Posterior vena cava (tissue), 2 donors: ENCODE measurements at regions not wholly inside any gene's neighbourhood (a gene's known extent, or its start where the extent isn't known, plus 50 kb on each side); places are given as distances from the start of the nearest gene placed in this dataset.
"Not testable (repeated sequence)": the region's sequence is repeated elsewhere in the genome, so short reads cannot be mapped to it uniquely, and the experiment has no call there.

ENCODE experiments used
- DNase-seq: peaks from one replicate; pipeline ENCODE4 v3.0.0-alpha.2; 2020; ENCODE audit warnings: low spot score
- intact Hi-C, 2 donors: fragments of 100-400 bp; cut with DNase I; formaldehyde crosslinking; loops; one replicate each; pipeline versions ENCODE4 v1.14.1 to v1.14.2; 2022 to 2023
- donor health status: DM: yes; HTN: yes; CAD: no.
- donor health status: DM: yes; HTN: yes; CAD: no.

DNA sequence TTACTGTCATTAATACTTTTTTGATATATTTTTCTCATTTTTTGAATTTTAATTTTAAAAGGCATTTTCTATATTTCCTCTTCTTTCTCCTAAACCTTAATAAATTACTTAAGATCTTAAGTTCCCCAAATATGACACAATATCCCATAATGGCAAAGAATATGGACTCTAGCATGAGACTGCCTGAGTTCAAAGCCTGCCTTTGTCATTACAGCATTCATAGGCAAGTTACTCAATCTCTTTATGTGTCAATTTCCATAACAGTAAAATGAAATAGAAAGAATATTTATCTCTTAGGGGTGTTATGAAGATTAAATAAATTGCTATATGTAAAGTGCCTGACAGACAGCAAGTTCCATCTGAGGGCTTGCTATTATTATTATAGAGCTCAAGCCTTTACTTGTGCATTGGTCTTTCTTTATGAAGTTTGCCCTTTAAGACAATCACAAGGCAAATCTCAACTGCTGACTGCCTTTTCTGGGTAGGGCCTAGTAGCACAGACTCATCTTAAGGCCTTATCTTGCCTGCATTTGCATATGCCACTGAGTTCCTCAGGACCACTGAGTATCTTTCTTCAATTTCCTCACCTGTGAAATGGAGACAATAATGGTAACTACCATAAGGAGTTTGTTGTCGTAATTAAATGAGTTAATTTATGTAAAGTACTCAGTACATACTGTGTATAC lies 231.0 kb downstream of the NRIP1 start:
- intact Hi-C loops: no loop called here
- no peak for DNase-seq

DNA sequence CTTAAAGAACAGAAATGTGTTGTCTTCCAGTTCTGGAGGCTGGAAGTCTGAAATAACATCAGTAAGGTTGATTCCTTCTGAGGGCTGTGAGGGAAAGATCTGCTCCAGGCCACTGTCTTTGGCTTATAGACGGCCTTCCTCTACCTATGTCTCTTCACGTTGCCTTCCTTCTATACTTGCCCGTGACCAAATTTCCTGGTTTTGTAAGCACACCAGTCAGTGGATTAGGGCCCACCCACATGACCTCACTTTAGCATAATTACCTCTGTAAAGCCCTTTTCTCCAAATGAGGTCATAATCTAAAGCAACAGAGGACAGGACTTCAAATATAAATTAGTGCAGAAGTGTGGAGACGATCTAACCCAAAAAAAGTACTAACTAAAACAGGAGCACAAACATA lies 231.6 kb downstream of the NRIP1 start:
- DNase-seq: no peak
- intact Hi-C loops: no loop called here

DNA sequence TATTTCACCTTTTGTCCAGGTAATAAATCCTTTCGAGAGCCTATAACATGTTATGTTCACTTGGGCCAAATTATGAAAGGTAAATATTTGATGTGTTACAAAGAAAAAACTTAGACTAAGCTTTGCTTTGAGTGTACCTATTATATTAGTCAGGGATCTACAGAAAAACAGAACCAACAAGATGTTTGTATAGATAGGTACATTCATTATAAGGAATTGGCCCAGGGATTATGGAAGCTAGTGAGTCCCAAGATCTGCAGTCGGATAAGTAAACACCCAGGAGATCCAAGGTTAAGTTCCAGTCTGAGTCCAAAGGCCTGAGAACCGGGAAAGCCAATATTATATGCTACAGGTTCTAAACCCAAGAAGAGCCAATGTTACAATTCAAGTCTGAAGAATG lies 234.5 kb downstream of the NRIP1 start:
- intact Hi-C loops: no loop called here
- no peak for DNase-seq

DNA sequence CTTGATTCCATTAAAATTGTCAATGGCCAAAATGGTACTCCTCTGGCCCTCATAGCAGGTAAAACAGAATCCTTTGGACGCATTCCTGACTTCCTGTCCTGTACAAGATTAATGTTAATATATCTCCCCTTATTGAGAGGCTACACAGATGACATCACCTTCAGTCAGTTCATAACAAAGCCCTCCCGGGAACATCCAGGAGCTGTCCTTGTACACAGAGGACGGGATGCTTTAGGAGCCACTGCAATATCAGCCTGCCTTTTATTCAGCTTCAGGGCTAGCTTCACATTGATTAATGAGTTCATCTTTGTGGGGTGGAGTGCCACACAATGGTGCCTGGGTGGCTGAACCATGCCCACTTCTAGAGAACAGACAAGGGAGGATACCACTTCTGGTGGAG lies 235.1 kb downstream of the NRIP1 start:
- intact Hi-C loops: no loop called here
- no peak for DNase-seq

DNA sequence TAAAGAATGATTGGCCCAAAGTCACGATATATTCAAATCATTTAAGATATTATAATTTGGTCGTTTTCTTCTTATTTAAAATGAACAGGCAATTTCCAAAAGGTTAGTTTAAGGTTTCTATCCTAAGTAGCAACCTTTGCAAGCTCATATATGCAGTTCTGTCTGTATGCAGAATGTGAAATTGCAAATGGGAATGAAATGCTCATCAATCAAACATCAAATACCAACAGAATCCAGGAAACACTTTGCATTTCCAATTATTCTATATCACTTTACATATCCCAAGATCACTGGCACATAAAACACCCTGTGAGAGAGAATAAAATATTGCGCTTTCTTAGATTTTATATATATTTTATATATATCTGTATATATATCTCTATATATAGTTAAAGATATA lies 237.3 kb downstream of the NRIP1 start:
- intact Hi-C loops: no loop called here

DNA sequence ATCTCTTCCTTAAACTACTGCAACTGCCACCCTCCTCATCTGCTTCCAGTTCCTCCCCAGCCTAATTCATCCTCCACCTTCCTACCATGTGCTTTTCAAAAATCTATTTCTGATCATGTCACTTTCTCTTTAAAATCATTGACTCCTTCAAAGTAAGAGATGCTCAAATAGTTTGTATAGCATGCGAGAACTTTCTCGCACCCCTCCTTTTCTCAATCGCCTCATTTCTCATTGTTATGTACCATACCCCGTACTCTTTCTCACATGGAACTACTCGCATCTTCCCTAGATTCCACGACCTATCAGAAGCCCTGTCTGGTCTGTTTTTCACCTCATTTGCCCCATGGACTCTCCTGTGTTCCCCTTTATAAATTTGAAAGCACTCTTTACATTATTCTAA lies 238.2 kb downstream of the NRIP1 start:
- no peak for DNase-seq
- intact Hi-C loops: no loop called here

More for the DNA sequence above, 237.3 kb downstream of the NRIP1 start:
- no peak for DNase-seq

DNA sequence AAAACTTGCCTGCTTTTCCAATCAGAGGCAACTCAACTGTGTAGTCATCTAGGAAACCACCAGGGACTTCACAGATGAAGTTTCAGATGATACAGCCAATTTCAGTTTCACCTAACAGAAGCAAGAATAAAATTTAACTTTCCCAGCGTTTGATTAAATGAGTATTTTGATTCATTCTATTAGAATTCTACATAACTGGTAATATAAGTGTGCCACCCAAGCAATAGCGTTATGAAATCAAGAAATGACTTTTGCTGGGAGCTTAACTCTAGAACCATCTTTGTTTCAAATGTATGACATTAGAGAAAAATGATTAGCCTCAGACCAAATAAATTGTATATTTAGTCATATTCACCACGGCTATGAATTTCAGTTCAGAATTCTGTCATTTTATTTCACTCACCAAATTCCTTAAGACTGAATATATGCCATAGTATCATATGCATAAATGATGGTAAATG lies 239.3 kb downstream of the NRIP1 start:
- no peak for DNase-seq
- intact Hi-C loops: no loop called here

DNA sequence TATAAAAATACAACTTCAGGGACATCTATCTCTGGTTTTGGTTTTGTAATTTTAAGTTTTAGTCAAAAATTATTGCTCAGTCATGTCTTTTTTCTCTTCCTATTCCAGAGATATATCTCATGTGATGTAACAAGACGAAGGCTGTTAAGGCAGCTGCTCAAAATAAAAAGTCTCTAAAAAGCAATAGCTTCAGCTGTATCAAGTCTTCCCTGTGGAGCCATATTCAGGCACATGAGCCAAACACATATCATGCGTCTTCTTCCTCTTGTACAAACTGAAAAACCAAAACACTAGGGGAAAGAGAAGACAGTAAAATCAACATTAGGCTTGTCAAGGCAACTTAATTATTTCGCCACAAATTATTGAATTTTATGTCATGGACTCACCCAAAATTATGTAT lies 240.7 kb downstream of the NRIP1 start:
- DNase-seq: no peak
- intact Hi-C loops: no loop called here

DNA sequence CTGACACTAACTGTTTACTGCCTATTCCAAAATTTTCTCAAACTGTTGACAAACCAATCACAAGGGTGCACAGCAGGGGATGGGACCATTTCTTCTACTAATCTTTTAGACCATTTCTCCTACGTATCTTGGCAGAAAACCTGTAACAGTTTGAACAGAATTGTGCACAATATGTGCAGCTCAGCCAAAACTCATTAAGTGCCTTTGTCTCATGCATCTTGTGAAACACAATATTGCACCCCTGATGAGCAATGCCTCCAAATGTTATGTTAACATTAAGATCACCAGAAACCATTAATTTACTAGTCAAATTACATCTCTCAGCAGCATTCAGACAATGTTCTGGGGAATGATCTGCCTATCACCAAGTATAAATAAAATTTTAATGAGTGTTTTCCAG lies 247.5 kb downstream of the NRIP1 start:
- intact Hi-C loops: no loop called here
- DNase-seq: no peak

DNA sequence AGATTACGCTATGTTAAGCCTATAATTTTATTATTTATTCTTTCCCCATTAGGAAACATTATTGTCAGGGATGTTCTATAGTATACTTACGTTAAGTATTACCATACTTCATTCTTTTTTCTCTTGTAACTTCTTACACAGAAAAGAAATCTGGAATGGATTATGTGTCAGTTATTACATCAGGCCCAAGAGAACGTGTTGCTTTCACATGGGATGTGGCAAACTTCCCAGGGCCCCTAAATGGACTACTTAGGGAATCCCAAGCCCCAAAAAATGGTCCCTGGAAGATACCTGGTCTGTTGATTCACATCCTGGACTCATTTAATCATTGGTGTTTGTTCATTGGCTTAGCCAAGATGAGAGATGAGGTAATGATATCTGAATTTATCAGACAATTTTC lies 249.8 kb downstream of the NRIP1 start:
- intact Hi-C loops: no loop called here
- no peak for DNase-seq

DNA sequence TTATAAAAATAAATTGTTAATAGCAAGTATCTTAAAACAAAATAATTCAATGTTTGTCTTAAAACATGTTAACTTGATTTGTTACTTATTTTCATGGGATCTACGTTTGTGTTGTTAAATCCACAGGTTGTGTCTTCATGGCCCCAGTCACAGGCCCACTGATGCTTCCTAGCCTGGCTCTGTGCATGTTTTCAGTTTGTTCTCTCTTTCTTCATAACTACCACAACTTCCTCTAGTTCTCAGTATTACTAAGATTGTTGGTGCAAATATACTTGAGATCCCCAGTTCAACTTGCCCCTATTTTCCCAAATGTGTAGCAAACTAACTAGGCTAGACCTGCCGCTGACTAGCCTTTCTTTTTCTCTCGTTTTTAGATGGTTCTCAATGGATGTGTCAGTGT lies 250.5 kb downstream of the NRIP1 start:
- DNase-seq: no peak
- intact Hi-C loops: no loop called here

DNA sequence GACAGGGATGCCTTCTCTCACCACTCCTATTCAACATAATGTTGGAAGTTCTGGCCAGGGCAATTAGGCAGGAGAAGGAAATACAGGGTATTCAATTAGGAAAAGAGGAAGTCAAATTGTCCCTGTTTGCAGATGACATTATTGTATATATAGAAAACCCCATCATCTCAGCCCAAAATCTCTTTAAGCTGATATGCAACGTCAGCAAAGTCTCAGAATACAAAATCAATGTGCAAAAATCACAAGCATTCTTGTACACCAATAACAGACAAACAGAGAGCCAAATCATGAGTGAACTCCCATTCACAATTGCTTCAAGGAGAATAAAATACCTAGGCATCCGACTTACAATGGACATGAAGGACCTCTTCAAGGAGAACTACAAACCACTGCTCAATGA lies 258.1 kb upstream of the SAMSN1 start:
- DNase-seq, intact Hi-C loops: not testable (repeated sequence)

DNA sequence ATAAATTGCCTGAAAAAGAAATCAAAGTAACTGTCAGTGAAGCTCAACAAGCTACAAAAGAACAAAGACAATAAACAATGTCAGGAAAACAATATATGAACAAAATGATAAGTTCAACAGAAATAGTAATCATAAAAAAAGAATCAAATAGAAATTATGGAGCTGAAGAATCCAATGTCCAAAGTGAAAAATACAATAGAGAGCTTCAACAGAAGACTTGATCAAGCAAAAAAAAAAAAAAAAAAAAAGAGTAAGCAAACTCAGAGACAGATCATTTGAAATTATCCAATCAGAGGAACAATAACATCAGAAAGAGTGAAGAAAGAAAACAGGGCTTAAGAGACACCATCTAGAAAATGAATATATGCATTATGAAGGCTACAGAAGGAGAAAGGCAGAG lies 251.4 kb upstream of the SAMSN1 start:
- no peak for DNase-seq
- intact Hi-C loops: no loop called here

DNA sequence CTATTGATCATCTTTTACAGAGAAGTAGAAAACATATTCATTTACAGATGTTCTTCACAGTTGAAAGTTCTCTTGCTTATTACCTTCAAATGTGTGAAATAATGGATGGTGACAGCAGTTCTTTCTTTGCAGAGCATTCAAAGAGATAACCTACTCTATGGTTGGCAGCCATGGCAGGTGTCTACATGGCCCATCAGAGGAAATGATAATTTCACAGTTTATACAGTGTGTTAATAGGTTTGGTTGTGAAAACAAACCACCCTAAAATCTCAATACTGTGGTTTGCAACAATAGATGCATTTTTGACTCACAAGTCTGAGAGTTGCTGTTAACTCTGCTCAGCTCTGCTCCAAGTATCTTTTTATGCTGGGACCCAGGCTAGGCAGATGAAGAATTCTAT lies 241.2 kb upstream of the SAMSN1 start:
- intact Hi-C loops: no loop called here
- DNase-seq: no peak

DNA sequence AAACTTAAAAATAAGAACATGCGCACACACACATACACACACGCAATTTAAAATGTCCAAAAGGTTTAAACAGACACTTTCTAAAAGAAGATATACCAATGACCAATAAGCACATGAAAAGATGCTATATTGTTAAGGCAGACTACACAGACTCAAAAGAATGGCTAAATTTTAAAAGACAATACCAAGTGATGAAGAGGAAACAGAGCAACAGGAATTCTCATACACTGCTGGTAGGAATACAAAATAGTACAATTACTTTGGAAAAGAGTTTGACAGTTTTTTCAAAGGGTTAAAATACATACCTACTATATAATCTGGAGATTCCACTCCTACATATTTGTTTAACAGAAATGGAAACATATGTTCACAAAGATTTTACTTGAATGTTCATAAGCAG lies 239.6 kb upstream of the SAMSN1 start:
- intact Hi-C loops: no loop called here
- no peak for DNase-seq

DNA sequence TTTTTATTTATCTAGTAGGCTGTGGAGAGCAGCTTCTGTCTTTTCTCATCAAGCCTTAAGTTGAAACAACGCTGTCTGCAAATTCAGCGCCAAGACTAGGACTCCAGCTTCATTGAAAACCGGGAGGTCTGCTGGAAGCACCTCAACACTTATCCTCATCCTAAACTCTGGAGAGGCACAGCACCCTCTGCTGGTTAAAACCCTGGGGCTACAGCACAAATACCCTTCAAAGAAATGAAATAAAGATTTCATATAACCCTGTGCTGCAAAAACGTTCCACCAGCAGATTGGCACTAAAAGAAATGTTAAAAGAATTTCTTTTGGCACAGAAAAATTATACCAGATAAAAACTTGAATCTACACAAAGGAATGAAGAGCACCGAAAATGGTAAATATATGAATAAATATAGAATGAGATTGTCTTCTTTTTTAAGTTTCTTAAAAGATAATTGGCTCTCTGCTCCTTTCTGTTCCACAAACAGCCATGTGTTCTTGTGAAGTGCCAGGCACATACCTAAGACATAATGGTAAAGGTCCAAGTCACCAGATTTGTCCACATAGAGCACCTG lies 227.7 kb upstream of the SAMSN1 start:
- intact Hi-C loops: no loop called here
- peak; percentile 74 for DNase-seq

DNA sequence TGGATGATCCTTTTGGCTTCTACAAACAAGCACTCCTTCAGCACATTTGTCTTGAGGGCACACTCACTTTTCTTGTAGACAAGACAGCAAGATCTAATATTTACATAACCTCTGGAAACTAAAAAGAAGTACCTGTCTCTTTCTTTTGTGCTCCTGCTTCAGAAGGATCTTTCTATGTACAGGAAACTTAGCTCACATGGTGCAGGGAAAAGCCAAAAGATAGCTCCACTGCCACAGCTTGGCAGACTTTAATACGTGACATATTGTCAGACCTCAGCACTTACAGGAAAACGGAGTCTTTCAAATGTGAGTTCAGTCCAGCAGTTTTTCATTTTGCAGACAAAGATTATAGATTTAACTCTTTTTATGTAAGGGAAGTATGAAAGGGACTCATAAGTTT lies 225.5 kb upstream of the SAMSN1 start:
- intact Hi-C loops: no loop called here
- no peak for DNase-seq

DNA sequence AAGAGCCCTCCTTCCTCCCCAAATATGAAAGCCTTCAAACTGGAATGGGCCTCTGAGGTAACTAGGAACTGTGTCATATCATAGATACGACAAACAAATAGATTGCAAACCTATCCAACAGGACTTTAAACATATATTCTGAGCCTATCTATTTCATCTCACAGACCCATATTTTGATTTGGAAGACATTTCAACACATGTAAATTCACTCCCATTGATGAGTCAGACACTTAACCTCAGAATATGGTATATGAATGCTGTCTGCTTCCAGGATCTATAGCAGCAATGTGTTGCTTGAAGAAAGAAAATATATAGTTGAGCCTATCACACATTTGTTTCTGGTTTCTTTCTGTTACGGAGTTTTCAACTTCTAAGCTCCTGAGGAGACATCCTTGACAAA lies 221.9 kb upstream of the SAMSN1 start:
- intact Hi-C loops: no loop called here
- DNase-seq: no peak

DNA sequence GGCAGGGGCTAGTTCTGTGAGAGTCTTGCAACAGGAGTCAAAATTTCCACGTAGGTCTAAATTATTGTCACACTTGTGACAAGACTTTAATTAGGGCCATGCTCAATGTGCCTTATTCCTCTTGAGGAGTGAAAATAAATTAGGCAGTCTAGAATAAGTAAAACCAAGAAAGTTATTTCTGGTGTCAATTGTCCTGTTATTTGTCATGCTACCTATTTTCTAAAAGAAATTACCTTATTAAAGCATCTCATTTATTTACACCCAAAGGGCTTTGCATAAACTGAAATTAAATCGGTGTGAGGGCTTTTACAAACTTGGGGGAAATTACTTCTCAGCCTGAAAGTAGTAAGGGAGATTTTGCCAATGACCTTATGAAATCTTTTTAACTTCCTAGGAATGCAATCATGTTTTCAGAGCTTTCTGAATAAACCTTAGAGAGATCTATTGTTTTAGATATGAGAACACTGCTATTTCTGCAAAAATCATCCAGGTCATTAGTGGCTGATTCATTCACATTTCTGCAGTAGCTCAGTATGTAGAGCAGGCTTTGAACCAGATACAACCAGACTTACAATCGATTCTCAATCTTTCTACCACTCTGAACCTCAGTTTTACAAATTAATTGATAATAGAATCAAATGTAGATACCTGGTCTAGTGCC lies 221.2 kb upstream of the SAMSN1 start:
- intact Hi-C loops: no loop called here
- no peak for DNase-seq

DNA sequence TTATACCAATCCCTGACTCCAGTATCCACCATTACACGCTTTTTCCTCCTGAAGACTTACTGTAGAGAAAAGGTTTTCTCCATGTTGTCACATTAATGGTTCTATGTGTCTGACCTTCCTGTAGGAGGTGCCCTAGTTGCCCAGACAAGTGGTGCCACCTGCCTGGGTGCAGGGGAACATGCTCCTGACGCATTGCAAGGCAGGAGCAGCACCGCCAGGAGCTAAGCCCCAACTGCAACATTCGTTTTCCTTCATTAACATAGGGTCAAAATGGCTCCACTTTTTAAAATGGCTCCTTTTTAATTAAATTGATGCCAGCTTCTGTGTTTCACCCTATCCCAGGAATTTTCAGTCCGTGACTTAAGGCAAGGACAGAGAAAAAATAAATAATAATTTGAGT lies 220.1 kb upstream of the SAMSN1 start:
- intact Hi-C loops: no loop called here
- DNase-seq: no peak

DNA sequence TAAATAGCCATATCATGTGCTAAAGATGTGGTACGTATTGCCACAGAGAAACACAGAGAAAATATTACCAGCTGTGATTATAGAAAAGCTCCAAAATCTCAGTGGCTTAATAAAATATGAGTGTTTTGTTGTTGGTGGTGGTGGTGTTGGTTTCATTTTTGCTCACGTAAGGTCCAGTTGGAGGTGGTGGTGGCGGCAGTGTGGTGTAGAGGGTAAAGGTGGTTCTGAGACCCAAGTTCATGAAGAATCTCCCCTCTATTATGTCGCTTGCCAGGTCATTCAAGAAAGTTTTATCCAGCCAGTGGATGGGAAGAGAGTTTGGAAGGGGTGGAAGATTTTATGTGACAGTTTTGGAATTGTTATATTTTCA lies 217.6 kb upstream of the SAMSN1 start:
- DNase-seq: no peak
- intact Hi-C loops: loop anchor here in 1 of 2 donors (2.0 kb wide), 1 partner anchor 23 kb away; no protein-coding TSS in a partner anchor
